ENCODE measurements at regions not wholly inside any gene's neighbourhood (a gene's known extent, or its start where the extent isn't known, plus 50 kb on each side); places are given as distances from the start of the nearest gene placed in this dataset.

- TF ChIP-seq, protein P1, sequence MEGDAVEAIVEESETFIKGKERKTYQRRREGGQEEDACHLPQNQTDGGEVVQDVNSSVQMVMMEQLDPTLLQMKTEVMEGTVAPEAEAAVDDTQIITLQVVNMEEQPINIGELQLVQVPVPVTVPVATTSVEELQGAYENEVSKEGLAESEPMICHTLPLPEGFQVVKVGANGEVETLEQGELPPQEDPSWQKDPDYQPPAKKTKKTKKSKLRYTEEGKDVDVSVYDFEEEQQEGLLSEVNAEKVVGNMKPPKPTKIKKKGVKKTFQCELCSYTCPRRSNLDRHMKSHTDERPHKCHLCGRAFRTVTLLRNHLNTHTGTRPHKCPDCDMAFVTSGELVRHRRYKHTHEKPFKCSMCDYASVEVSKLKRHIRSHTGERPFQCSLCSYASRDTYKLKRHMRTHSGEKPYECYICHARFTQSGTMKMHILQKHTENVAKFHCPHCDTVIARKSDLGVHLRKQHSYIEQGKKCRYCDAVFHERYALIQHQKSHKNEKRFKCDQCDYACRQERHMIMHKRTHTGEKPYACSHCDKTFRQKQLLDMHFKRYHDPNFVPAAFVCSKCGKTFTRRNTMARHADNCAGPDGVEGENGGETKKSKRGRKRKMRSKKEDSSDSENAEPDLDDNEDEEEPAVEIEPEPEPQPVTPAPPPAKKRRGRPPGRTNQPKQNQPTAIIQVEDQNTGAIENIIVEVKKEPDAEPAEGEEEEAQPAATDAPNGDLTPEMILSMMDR (IDR thresholded peaks at IDR 0.05) = no peak
- TF ChIP-seq POLR2AphosphoS5 (IDR thresholded peaks at IDR 0.05) (no peak), POLR2A (IDR thresholded peaks at IDR 0.05) (no peak)
These were observed 1536.1 kb downstream of the UQCRFS1 start for GRCh38 chr19:27676877-27677276.
